GM18868 (cell line): ENCODE measurements at regions not wholly inside any gene's neighbourhood (a gene's known extent, or its start where the extent isn't known, plus 50 kb on each side); places are given as distances from the start of the nearest gene placed in this dataset.
"Not testable (repeated sequence)": the region's sequence is repeated elsewhere in the genome, so short reads cannot be mapped to it uniquely, and the experiment has no call there.

Experiments
- ATAC-seq: cut with Tn5 transposase; IDR thresholded peaks from one replicate; pipeline ENCODE4 v1.9.1; 2021; ENCODE audit warnings: mild to moderate bottlenecking, moderate library complexity; ENCODE audit not compliant: unreplicated experiment

DNA sequence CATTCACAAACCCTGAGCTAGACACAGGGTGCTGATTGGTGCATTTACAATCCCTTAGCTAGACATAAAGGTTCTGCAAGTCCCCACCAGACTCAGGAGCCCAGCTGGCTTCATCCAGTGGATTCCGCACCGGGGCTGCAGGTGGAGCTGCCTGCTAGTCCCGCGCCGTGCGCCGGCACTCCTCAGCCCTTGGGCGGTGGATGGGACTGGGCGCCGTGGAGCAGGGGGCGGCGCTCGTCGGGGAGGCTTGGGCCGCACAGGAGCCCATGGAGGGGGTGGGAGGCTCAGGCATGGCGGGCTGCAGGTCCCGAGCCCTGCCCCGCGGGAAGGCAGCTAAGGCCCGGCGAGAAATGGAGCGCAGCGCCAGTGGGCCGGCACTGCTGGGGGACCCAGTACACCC is 725.7 kb downstream of the TBC1D22A start:
- not testable (repeated sequence) for ATAC-seq

DNA sequence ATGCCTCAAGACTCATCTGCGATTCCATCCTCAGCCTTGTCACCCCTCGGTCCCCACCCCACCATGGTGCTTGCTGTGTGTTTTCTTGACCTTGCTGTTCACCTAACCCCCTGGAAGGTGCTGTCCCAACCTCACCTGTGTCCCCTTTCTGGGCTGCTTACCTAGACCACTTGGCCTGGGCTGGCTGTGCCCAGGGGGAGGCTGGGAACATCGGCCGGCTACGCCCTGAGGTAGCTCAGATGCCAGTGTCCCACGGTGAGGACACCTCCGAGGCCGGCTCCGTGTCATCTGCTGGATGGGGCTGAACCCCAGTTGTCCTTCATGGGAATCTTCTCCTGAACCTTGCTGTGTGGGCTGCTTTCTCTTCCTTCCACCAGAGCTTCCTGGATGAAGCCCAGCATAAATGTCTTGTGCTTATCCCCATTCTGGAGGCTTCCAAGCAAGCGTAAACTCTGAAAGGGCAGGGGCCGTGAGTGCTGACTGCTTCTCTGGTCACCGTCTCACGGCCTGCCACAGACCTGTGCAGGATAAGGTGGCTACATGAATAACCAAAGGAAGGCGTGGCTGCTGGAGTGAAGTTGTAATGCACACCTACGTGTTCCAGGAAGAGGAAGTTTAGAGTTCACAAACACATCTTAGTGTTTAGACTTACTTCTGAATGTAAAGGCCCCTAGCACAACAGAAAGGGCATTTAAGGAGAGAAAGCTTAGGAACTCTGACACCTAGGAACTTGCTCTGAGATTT is 724.3 kb downstream of the TBC1D22A start:
- no peak for ATAC-seq

DNA sequence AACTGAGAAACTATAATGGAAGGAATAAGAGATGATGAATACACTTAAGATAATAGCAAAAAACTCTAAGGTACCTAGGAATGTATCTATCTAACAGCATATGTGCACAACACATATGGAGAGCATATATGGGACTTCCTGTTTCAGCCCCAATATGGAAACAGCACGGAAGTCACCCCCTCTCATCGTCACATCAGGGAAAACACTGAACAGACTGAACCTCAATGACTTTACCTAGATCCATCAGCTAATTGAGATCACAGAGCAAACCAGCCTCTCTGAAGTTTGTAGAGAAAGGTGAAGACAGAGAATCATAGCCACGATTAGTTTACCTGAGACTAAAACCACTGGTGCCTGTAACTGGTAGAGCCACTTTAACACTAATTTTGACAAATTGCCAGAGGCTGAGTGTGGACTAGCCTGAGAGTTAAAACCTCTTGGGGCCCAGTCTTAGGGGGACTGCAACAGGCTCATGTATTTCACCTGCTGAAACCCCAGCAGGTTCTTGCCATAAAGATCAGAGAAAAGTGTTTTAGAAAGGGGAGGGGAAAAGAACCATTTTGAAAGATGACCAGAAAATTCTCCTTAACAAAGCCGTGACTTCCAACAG is 722.6 kb downstream of the TBC1D22A start:
- no peak for ATAC-seq

DNA sequence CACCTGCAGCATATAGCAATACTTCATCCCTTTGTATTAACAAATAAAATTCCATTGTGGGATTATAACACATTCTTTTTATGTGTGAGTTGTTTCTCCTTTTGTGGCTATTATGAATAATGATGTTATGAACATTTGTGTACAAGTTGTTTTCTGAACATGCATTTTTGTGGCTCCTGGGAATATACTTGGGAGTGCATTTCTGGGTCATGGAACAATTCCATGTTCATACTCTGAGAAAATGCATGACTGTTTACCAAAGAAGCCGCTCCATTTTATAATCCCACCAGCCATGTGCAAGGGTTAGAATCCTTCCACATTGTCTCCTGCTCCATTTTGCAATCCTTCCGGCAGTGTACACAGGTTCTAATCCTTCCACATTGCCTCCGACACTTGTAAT is 713.8 kb downstream of the TBC1D22A start:
- ATAC-seq: no peak

DNA sequence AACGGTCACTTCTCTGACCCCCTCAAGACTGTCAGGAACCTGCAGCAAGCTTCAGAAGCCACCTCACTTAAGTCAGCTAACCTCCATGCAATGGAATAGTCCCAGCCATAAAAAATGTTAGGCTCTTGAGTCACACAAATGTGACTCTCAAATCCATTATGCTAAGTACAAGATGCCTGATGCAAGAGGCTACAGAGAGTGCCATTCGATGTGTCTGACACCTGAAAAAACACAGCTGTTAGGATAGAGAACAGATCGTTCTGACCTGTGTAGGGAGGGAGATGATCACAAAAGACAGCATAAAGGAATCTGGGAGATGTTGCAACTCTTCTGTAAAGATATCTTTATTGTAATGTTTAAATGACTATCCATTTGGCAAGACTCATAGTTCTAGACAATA is 712.4 kb downstream of the TBC1D22A start:
- ATAC-seq: no peak

DNA sequence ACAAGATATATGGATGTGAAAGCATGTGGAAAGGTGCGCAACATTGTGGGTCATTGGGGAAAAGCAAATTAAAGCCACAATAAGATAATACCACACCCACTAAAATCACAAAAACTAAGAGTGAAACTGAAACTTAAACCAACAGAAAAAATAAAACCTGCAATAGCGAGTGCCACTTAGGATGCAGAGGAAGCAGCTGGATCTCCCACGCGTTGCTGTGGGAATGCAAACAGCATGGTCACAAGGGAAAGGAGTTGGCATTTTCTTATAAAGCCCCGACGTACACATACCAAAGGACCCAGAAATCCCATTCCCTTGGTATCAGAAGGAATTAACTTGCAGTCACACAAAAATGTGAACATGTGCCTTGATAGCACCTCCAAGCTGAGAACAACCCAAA is 712.0 kb downstream of the TBC1D22A start:
- ATAC-seq: no peak

DNA sequence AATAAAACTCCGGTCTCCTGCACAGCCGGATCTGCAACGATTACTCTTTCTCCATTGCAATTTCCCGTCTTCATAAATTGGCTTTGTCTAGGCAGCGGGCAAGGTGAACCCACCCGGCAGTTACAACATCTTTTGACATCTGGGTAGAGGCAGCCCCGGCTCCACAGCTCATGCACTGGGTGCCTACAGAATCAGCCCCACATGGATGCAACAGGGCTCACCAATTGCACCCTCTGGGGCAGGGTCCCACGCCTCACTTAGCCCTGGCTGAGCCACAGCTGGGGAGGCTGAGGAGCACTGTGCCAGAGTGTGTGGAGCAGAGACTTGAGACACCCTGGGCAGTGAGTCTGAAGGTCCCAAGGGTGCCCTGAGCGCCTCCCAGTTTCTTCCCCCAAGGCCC is 710.2 kb downstream of the TBC1D22A start:
- no peak for ATAC-seq

DNA sequence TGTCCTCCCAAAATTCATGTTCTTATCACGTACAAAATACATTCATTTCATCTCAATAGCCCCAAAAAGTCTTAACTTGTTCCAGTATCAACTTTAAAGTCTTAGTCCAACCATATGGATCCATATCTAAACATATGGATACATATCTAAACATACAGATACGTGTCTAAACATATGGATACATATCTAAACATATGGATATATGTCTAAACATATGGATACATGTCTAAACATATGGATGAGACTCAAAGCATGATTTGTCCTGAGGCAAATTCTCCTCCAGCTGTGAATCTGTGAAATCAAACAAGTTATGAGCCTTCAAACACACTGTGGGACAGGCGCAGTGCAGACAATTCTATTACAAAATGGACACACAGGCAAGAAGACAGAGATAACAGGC is 709.0 kb downstream of the TBC1D22A start:
- no peak for ATAC-seq

DNA sequence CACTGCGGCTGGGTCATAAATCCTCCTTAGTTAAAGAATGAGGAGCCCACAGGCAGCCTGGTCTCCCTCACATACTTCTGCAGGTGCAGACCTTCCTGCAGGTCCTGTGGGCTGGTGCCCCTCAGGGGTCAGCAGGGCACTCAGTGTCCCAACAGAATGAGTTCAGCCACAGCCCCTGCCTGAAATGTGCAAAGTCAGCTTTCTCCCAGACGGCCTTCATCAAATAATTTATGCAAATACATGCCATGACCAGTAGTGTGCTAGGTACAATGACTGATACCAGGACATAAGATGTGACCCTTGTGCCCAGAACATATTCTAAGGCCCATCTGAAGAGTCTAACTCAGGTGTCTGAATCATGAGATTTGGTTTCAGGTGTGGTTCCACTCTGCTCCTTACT is 703.4 kb downstream of the TBC1D22A start:
- no peak for ATAC-seq

DNA sequence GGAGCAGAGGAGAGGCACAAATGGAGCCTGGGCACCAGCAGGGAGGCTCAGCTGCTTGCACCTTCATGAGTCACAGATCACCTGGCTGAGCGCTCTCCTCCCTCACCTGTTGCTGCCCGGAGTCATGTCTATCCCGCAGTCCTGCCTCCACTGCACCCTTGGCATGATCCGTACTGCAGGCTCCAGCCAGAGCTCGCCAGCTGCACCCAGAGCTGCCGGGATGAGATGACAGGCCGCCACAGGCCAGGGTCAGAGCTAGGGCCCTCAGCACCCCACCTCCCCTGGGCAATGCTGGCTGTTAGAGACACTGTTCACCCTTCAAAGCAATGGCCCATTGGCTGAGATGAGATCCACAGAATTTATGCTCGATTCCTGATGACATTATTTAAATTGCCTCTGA is 702.8 kb downstream of the TBC1D22A start:
- ATAC-seq: no peak

DNA sequence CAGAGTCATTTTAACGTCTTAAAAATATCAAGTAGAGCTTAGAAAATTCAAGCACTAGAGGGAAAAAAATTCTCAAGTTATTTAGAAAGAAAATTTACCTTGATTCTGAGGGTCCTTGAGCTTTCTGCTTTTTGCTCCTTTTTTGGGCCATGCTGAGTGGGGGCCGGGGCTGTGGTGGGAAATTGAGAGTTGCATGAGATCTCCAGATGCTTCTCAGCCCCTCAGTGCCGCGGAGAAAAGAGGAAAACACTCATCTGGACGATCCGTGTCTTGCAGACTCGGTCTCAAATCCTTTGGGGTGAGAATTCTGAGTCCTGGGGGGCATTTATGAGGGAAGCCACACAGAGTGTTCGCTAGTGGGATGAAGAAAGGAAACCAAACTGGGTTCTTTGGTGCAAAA is 700.8 kb downstream of the TBC1D22A start:
- no peak for ATAC-seq

DNA sequence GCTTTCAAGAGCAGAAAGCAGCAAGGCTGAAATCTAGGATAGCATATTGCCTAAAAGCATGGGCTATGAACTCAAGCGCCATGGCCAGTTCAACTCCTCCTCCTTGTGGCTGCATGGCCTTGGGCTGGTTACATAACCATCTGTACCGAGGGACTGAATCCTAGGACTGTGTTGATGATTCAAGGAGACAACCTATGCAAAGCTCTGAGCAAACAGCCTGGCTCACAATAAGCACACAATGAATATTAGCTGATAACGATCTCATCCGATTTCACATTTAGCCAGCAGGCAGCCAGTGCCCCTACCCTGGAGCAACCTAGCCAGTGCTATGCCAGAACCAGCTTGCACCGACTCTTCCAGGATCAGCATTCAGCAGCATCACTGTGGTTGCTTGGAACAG is 698.4 kb downstream of the TBC1D22A start:
- no peak for ATAC-seq

DNA sequence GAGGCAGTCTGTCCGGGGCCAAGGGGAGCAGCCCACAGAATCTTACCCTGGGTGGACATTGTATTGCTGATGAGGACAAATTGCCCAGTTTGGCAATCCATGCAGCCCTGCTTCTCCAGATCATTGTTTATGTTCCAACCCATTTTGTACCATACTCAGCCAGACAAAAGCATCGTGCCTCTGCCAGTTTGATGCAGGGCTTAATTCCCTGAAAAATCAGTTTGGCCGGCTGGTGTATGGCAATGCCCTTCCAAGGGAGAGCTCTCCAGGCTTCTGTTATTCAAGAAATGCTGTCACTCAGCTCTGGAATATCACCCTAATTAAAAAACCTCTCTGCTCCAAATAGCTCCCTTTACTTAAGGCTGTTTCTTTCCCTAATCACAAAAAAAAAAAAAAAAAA is 697.7 kb downstream of the TBC1D22A start:
- no peak for ATAC-seq

DNA sequence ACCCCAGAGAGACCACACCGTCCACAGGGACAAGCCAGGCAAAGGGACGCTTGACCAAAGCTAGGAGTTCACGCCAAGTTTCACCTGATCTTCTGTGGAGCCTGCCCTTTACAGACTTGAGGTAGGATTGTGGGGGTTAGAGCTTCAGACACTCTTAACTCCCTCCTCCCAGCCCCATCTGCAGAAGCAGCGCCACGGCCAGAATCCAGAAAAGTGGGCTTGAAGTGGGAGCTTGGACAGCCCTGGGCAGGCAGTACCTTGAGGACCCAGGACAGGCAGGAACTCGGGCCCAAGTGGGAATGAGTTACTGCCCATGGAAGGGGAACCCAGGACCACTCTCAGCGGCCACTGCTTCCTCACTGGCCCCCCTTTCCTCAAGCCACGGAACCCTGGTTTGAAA is 695.9 kb downstream of the TBC1D22A start:
- no peak for ATAC-seq

DNA sequence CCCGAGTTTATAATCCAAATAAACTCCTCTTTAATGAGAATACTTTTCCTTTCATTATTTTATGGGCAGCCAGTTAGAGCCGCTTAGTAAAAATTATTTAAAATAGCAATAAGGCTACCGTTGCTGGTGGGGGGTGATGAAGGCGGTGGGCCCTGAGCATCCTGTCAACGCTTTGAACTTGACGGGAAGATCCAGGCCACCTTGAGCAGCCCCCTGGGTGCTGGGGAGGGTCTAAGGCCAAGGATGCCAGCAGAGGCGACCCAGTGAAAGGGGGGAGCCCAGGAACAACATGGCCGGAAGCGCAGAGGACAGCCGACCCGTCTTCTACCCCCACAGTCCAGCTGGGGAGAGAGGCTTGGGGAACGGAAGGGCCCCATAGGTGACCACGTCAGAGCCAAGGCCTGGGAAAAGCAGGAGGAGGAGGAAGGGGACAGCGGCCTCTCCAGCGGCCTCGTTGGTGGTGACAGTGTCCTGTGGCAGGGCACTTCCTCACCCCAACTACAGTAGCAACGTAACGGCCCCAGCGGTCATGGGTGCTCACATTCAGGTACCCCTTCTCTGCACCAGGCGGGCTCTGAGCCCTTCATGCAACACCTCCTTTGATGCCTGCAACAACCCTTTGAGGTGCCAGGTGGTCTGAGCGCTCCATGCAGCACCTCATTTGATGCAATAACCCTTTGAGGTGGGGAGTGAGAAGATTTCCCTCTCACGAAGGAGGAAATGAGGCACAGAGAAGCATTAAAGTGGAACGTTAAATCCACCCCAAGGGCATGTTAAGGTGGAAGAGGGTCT is 695.3 kb downstream of the TBC1D22A start:
- ATAC-seq: no peak

DNA sequence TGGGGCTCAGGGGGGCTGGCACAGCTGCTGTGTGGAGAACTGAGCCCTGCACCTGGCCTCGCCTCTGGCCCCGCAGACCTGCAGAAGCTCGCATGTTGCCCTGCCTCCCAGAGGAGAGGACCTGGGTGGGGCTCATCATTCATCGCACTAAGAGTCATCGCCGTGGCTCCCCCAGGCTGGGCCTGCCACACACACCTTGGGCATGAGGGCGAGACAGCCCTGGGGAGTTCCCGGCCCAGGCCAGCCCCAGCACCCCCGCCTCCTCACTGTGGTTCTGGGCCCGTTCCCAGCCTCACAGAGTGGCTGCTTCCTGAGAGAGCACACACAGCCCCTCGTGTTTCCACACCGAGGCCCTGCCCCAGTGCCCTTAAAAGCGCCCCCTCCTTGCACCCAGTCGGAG is 694.6 kb downstream of the TBC1D22A start:
- no peak for ATAC-seq

DNA sequence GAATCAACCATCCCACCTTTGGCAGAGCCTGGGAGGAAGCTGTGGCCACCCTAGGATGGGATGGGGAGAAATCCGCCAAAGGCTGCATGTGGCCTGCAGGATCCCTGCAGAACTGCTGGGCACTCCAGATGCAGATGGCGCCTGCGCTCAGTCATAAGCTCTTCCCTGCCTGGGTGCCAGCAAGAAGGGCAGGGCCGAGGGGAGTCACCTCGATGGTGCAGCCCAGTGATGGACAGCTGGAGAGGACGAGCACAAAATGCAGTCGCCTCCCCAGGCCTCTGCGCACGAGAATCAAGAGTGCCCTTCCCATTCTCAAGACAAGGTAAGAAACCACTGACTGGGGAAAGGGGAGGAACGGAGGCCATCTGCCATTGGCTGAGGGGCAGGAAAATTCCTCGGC is 693.6 kb downstream of the TBC1D22A start:
- no peak for ATAC-seq

DNA sequence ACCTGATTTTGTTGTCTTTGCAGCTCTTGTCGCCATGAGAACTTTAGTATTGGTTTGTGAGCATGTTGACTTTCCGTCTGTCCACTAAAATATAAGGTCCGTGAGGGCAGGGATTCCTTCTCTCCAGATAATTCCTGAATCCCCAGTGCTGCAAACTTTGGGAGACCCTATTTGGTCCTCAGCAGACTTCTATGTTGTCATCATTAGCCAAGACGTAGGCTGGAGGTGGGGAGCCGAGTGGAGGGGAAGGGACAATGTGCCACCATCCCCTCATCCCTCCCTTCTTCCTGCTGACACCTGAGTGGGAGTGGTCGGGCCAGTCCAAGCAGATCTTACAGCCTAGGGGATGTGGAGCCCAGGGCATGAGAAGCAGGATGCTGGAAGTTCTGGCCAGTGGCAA is 690.6 kb downstream of the TBC1D22A start:
- ATAC-seq: no peak

DNA sequence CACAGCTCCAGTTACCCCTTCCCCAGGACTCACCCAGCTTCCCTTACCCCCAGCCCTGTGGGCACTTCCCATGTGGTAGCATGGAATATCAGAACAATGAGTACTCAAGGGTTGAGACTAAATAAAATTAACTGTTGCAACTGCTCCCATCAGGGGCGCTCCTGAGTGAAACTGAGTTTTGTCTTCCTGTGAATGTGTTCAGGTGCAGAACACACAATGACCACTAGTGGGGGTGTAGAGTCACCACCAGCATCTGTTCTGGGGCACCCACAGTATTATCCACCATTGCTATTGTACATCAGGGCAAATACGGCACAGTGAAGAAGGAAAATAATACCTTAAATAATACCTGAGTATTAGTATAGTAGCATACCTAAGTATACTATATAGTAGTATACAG is 689.7 kb downstream of the TBC1D22A start:
- no peak for ATAC-seq

DNA sequence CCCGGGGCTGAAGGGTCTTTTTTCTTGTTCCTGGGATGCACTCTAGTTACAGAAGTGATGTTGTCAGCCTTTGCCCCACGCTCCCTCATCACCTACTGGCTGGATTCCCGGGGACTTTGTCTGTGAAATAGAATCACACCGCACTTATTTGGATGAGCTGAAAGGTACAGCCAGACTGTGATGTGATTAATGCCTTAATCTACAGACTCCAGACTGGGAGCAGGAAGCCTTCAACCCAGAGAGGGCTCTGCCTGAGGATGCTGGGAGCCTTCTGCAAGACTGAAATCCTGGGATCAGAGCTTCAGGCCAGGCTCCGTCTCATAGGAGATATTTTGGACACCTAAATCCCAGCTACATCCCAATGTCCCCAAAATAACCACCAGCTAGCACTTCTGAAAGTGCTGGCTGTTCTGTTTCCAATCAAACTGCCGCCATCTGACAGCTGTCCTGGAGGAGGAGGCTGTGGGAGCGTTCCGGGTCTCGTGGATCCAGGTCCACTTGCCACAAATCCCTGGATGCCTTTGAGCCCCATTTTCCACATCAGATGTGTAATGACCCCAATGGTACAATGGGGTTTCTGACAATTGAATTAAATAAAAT is 688.5 kb downstream of the TBC1D22A start:
- no peak for ATAC-seq

DNA sequence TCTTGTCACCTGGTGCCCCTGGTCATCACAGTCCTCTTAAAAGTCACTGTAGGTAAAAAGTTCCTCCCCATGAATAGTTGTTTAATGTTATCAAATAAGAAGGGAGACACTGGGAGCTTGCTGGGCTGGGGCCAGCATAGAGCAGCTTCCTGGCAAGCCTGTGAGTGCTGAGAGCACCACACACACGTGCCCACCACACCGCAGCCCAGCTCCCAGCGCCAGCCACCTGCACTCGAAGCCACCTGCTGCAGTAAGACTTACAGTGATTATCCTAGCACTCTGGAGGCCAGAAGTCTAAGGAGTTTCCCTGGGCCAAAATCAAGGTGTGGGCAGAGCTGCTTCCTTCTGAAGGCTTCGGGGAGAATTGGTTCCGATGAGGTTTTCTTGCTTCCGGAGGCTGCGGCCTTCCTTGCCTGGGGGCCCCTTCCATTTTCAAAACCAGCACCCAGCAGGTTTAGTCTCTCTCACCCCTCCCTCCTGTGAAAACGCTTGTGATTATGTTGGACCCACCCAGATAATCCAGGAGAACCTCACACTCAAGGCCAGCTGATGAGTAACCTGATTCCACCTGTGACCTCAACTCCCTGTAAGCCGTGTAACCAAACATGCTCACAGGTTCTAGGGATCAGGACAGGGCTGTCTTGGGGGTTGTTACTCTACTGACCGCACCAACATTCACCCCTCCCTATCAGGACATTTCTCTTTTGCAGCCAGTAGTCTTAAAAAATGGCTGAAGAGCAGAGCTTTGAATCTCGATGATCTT is 687.2 kb downstream of the TBC1D22A start:
- no peak for ATAC-seq
